ENCODE measurements at regions not wholly inside any gene's neighbourhood (a gene's known extent, or its start where the extent isn't known, plus 50 kb on each side); places are given as distances from the start of the nearest gene placed in this dataset.

- TF ChIP-seq CTCF (conservative IDR thresholded peaks at IDR 0.05; ENCODE audit: low read depth, low read length) (no peak), BHLHE40 (IDR thresholded peaks at IDR 0.05; ENCODE audit: low read depth, low read length) (no peak), CEBPB (IDR thresholded peaks at IDR 0.05; ENCODE audit: low read depth, low read length) (no peak)
Observed at GRCh38 chr5:144771802-144772201, 601.1 kb downstream of the KCTD16 start.

All from IMR-90 (cell line).